CD4-positive, alpha-beta T cell treated with Interferon alpha-2 for 1 hour (primary cell): ENCODE measurements at regions not wholly inside any gene's neighbourhood (a gene's known extent, or its start where the extent isn't known, plus 50 kb on each side); places are given as distances from the start of the nearest gene placed in this dataset.
"Not testable (repeated sequence)": the region's sequence is repeated elsewhere in the genome, so short reads cannot be mapped to it uniquely, and the experiment has no call there.

Experiments
- DNase-seq, 2 donors: peaks; one replicate each; pipeline ENCODE4 v3.0.0-alpha.2; 2020 to 2022

DNA sequence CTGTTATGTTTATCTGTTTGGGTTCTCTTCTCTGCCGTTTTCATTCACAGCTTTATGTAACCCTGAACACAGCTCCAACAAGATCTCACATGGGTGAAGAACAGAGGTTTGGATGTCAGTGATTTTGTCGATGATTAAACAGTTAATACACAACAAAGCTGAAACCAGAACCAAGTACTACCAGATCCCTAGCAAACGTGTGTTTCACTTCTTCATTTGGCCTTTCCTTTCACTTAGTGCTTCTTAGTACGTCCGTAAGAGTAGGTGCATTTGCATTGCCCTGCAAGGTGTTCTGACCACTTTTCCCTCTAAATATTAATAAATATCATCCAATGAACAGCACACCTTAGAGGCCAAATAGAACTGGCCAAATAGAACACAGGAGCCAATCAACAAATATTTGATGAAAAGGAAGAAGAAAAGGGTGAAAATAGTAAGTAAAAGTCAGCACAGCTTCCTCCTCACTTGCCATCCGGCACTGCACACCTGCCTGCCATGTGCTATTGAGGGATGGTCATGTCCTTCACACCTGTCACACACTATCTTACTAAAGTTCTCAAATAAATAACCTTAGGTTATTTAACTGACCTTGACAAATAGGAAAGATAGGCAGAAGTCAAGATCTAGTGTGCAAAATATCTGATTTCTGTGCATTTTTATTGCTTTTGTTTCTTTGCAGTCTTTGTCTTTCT is 252.6 kb upstream of the ANKRD30A start:
- DNase-seq, result no peak

DNA sequence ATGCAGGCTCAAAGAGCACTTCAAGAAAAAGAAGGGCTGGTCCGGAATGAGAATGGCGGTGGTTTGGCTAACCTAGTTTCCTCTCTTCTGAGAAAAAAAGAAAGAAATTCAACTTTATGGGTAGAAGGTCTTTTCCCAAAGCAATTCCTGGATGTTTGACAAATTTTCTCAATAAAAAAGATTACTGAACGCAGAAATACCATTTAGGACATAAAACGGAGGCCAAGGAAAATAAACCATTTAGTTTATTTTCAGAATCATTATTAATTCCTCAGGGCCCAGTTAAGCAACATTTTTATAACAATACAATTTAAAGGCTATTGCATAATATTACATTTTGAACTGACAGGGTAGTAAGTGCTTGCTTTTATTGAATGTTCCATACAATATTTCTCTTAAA is 284.6 kb upstream of the ANKRD30A start:
- DNase-seq, result no peak

DNA sequence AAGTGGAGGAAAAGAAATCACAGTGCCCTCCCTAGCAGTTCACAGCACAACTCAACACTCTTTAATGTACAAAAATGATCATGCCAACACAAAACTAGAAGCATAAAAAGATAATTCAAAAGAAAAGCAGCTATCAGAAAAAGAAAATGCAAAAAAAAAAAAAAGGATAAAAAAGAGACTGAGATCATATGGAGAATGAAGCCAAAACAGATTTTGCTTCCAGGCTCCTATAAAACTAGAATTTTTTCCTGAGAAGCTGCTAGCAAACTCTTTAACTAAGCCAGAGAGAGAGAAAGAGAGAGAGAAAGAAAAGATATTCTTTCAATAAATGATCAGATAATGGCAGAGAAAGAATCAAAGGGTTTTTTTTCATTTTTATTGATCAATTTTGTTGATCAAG is 288.0 kb upstream of the ANKRD30A start:
- no peak for DNase-seq

DNA sequence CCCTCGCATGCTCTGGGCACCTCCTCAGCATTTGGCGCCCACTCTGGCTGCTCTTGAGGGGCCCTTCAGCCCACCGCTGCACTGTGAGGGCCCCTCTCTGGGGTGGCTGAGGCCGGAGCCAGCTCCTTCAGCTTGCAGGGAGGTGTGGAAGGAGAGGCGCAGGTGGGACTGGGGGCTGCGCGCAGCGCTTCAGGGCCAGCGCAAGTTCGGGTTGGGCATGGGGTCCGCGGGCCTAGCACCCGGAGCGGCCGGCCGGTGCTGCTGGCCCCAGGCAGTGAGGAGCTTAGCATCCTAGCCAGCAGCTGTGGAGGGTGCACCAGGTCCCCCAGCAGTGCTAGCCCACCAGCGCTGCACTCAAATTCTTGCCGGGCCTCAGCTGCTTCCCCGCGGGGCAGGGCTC is 305.6 kb upstream of the ANKRD30A start:
- no peak for DNase-seq

DNA sequence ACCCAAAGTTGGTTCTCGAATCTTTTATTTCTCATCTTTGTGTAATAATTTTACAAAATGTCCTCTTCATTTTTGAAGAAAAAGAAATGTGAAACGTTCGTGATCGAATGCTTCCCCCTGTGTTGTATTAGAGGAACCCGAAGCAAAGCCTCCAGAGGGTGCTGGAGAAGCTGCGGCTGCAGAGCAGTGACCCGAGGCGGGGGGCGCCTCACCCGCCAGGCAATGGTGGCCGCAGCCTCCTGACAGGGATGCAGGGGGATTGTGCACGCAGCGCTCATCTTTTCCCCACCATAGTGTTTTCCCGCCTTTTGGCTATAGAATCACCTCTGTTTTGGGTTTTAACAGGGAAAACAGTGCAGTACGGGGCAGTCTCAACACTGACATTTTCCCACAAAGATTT is 307.5 kb upstream of the ANKRD30A start:
- no peak for DNase-seq

DNA sequence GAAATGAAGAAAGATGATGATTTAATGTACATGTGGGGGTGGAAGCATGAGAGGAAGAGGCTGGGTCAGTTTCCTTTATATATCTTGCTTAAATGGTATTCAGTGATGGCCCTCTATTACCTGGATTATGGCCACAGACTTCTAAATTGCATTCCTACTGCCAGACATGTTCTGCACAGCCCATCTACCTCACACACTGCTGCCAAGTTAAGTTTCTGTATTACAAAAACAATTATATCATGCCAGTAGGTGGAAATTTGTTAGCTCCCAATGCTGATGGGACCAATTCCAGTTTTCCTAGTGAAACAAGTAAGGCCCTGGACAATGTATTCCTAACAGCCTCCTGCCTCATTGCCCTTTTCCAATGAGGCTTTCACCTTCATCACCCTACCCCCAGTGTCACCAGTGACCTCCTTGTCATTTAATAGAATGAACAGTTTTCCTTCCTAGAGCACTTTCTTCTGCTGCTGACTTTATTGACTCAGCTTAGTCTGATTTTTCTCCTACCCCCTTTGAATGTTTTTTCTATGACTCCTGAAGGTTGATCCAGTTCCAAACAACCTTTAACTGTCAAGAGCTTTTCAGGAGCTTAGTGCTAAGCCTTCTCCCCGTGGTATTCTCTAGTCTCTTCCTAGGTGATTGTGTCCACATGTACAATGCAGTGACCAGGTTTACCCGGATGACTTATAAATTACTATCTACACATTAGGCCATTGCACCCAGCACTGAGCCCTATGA is 316.6 kb upstream of the ANKRD30A start:
- no peak for DNase-seq

DNA sequence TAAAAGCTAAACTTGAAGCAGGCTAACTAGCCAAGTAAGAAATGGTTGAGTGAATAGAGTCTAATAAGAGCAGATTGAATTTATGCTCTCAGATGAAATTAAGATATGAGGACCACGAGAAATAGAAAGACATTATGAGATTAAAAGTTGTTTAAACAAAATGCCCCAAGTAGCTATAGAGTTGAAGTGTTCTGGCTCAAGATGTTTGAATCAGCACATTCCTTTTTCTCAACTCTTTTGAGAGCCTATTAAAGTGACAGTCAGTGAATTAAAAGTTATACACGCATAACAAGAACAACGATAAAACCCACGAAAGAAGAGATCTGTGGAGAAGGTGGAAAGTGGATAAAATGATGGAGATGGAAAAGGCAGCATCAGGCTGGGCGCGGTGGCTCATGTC is 322.2 kb upstream of the ANKRD30A start:
- no peak for DNase-seq

DNA sequence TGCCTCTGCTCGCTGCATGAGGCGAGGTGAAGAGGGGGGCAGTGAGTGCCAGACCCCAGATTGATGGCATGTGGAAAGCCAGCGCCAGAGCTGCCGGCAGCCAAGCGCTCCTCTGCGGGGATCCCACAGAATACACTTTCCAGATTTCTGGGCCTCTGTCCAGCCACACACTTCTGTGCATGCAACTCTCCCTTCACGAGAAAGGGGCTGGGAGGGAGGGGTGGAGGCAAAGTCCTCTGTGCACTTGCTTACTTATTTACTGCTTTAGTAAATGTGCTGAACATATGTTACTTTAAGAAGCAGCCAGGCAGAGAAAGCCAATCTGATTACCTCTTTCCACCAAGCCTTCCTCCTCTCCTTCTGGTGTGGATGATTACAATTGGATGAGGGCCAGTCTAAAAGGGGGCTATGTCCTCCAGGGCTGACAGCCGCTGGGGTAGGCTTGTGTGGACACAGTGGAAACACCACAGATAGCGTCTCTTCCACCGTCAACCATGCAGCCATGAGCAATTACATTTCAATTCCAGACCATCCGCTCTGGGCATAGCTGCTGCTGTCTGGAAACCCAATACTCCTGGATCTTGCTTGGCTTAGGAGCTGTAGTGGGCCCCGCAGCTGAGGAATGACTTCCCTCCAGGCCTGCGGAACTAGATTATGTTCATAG is 322.8 kb upstream of the ANKRD30A start:
- no peak for DNase-seq

DNA sequence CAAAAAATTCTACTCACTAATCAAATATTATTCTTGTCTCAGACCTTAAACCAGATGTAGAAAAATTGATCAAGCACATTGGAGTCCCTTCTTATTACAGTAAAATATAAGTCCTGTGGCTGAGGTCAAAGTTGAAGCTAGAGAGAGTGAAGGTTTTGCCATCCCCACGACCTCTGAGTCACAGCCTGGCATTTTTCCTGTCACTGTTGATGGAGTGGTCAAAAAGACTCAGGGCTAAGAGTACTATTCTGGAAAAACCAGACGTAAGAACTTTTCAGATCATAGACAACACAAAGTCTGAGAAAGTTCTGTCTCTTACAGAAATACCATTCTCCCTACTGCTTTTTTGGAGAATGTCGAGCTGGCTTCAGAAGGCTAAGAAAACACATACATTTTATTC is 323.7 kb upstream of the ANKRD30A start:
- no peak for DNase-seq

DNA sequence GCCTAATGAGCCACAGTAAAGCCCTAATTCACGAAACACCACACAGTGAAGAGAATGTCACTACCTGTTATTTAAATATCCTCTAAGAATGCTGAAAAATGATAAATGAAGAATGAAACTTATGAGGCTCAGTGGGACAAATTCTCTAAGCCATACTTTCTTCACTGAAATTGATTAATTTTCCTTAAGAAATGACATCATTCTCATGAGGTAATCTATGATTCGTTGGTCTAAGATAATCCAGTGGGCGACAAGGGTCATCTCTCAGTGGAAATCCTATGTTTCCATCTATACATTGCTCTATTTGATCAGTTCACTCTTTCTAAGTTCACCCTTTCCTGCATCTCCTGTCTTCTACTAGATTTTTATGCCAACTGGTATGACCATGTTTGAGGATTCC is 330.4 kb upstream of the ANKRD30A start:
- no peak for DNase-seq

DNA sequence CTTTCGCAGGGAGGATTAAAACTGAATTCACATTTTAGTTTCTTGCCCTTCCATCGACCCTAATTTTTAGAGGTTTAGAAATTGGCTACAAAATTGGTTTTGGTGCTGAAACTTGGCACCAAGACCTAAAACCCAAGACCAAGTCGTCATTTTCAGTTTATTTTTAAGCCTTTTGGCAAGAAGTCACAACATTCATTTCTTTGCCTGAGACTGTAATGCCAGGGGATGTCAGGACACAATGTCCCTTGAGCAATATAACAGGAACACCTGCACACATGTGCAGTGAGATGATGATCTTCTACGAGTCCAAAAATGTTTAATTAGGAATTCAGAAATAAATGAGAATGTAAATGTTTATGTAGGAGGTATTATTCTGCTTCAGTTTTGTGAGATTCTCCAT is 335.4 kb upstream of the ANKRD30A start:
- DNase-seq, result no peak

DNA sequence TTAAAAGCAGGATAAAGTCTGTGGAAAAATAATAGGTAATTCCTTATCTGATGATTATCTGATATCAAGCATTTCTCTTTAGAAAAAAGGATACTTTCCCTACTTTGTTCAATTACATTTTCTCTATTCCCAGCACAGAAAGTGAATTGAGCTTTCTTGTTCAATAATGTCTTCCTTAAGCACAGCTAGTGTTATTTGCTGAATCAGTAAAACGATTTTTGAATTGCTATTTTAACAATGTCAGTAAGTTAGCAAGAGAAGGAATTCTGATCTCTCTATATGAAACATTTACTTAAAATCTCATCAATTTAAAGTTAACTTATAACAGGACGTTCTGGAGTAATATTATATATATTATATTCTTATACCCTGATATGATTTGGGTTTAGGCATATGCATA is 337.2 kb upstream of the ANKRD30A start:
- DNase-seq, result no peak

DNA sequence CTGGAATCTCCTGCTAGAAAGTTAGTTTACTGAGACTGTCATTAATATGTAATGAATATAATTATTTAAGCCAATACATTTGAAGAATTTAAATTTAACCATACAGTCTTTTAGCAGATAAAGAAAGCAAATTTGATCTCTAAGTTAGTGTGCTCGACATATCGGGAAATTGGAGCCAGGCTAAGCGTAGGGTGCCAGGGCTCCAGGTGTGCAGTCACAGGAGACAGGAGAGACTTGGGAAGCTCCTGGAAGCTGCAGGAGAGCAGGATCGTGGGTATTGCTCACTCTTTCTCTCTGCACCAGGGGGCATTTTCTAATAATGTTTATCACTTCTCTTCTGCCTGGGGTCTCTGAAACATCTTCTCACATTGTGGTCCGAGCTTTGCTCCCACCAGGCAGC is 342.0 kb upstream of the ANKRD30A start:
- DNase-seq, result no peak

DNA sequence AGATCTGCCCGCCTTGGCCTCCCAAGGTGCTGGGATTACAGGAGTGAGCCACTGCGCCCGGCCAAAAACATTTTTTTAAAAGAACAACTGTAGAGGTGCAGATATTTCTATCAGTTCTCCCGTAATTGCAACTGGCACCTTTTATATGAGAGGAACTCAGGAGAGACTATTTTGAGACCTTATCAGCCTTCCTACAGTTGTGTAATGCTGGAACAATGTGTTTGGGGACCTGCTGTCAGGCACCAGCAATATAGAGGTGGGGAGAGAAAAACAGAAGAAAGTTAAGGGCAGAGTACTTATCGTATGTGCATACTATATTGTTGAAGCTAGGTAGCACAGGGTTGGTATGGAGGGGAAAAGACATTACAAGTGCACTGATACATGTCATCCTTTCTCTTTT is 343.8 kb upstream of the ANKRD30A start:
- no peak for DNase-seq

DNA sequence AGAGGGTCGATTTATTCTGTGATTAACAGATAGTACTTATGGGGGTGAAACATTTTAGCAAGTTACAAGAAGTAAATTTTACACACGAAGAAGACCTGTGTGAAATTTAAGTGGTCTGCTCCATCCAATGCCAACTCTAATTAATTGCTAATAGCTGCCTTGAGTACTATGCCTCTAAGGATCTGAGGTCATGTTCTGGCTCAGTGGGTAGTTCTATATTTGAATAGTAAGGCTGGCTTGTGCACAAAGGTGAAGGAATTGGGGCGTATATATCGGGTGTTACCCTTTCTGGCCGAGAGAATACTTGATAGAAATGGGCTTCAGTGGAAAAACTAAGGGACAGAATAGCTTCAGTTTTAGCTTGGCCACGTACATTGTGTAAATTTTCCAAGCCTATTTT is 345.2 kb upstream of the ANKRD30A start:
- DNase-seq, result no peak

DNA sequence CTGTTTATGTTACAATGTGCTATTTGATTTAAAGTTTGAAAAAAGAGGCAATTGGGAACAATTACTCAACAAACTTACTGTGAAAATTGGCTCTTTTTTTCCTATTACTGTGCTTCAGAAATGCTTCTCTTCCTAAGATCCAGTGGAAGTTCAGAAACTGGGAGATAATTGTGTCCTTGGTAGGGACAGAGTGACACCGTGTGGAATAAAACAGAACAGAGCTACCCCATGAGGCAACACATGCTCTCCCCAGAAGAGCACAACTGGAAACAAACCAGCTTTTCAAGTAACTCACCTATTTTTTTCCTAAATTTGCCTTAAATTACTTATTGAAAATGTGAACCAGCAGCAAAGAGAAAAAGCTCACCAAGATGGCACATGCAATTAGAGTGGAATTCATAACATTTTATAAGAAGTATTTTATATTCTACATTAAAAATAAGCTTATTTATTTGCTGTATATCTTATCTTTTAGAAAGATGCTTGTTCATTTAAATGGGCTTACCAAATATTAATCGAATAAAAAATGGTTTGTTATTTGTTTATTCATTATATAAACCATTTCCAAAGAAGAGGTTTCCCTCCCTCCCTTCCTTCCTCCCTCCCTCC is 346.1 kb upstream of the ANKRD30A start:
- no peak for DNase-seq

DNA sequence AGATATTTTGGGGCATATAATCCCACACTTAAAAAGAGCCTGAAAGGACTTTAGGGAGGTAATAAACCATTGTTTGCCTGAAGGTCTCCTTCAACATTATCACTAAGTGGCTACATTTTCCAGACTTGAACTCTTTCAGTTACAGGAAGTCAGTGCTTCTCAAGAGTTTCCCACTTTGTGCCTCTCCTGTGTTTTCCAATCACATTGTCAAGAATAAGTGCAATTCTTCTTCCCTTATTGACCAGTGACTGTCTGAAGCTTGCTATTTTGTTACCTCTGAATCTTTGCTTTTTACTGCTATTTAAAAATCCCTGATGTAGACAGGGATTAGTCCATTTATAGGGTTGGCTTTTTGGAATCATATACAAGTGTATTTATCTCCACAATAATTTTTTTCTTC is 346.7 kb upstream of the ANKRD30A start:
- DNase-seq, result no peak

DNA sequence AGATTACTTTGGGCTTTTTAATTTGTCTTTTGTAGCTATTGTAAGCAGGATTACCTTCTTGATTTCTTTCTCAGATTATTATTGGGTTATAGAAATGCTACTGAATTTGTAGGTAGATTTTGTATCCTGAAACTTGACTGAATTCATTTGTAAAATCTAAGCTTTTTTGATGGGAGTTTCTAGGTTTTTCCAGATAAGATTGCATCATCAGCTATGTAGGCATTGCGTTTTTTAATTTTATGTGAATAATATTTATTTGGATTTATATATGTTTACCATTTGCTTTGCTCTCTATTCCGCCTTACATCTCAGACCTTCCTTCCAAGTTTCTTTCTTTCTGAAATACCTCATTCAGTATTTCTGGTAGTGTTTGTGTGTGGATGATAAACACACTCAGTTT is 351.7 kb upstream of the ANKRD30A start:
- no peak for DNase-seq

DNA sequence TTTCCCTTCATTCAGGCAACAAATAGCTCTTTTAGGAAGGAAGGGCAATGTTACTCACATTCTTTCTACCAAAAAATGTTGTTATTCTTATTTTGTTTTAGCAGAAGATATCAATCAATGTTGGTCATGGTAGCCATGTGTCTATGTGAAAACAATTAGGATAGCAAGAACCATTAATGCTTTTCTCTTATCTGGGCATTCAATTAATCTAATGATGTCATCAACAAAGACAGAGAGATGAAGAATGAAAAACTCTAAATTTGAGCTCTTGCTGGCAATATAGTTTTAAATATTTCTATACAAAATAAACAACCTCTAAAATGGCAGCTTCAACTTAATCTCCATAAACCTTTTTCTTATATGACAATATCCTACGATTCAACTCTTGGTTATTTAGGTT is 353.7 kb upstream of the ANKRD30A start:
- DNase-seq, result no peak

DNA sequence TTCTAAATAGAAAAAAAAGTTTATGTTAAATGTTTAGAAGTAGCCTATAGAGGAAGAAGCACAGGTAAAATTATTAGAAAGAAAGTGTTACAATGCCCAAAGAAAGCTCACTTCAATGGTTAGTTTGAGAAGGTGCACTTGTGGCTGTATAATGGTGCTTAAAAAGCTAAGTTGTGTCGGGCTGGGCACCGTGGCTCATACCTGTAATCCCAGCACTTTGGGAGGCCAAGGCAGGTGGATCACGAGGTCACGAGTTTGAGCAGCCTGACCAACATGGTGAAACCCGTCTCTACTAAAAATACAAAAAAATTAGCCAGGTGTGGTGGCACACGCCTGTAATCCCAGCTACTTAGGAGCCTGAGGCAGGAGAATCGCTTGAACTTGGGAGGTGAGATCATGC is 355.7 kb upstream of the ANKRD30A start:
- not testable (repeated sequence) for DNase-seq

DNA sequence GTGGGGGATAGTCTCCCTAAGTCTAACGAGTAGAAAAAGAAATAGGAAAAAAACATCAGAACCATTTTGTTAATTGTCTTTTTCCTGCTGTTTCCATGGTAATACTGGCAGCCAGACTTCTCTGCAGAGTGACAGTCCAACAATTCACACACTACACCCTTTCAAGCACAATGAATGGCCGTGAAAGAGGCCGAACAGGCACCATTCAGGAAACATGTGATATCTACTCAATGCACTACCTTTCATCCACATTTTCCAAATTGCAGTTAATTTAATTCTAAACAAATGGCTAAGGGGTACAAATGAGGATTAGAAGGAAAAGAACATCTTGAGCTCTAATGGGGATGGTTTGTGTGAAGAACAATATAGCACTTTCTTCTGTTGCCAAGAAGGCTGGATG is 358.5 kb upstream of the ANKRD30A start:
- DNase-seq, result no peak

DNA sequence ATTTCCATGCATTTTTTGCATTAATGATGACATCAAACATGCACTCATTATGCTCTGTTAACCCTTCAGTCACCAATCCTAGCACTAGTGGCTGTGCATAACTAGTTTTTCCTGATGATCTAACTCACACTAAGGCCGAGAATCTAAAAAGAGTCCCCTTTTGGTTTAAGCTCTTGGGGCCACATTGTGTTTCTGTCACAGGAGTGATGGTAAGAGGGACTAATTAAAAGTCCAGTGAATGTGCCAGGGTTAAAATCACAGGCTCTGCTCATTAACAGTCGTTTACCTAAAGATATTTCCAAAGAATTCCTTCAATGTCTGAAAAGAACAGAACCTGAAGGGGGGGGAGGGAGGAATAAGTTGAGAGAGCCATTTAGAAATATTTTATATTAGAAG is 359.0 kb upstream of the ANKRD30A start:
- no peak for DNase-seq

DNA sequence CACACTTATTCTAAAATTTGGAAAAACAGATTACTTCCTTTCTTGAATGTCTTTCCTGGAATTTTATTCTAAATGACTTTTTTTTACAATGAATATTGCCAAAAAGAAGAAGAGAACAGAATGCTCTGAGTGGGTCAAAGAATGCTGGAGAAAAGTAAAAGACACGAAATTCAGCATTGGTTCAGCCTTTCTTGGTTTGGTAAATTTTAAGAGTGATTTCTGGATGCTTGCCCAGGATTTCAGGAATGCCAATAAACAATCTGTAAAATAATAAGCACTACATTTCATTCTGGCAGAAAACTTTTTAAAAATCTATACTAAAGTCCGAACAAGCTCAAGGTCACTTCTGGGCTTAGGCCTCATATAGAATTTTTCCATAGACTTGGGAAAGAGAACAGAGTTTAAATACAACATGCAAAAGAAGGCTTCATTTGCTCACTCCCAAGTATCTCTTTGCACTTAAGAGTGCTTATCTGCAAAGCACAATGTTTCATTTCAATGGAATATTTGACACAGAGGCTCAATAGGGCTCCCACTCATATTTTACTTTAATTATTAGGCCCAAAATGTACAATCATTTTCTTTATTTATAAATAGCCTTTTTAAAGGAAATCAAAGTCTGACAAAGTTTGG is 359.5 kb upstream of the ANKRD30A start:
- DNase-seq, result no peak
